Eye (tissue), 1 donor: ENCODE measurements at regions not wholly inside any gene's neighbourhood (a gene's known extent, or its start where the extent isn't known, plus 50 kb on each side); places are given as distances from the start of the nearest gene placed in this dataset.
A peak's percentile ranks its signal among the peaks of the same experiment; 100 is the strongest.
"Not testable (repeated sequence)": the region's sequence is repeated elsewhere in the genome, so short reads cannot be mapped to it uniquely, and the experiment has no call there.

ENCODE experiments used
- DNase-seq: peaks from one replicate; pipeline ENCODE4 v3.0.0-alpha.2; 2015

DNA sequence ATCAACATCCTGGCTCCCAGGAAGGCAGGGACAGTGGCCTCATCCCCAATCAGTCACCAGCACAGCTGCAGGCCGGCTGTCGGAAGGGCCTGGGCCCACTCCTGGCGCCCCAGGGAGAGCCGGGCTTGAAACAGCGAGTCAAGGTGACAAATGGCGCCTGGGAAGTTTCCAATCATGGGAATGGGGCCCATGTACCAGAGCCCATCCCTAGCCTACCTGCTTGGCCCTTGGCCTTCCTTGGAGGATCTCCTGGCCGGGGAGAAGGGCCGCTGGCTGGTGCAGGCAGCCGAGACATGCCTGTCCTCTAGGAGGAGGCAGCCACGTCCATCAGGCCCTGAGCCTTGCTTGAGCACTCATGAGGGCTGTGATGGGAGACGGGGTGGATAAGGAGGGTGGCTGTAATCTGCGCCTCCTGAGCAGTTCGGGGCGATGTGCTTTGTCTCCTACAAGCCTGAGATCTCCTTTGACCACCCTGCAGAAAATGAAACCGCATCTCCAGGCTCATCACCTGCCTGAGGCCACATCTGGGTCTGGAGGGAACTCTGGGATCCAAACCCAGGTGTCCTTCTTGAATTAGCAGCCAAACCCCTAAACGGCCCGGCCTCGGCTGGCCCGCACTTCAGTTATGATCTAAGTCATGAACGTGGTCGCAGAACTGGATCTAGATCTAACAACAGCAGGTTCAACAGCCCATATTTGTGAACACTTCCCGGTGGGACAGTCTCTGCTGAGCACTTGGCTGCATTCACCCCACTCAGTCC, 862.0 kb downstream of the TBC1D22A start:
- peak; percentile 18 for DNase-seq

DNA sequence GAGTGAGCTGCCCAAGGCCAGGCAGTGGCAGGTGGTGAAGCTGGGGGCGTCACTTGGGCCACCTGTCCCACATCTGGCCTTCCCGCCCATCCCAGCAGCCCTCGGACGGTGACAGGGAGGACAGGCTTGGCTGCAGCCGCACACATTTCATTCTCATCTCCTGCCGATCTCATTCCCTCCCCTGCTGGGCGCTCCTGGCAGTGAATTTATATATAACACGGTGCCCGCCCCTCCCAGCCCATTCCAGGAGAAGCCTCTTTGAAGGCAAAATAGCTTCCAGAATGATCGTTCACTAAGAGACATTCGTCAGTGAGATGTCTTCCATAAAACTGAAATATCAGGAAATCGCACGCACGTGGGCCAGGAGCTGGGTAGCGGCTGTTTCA, 861.3 kb downstream of the TBC1D22A start:
- peak; percentile 45 for DNase-seq

DNA sequence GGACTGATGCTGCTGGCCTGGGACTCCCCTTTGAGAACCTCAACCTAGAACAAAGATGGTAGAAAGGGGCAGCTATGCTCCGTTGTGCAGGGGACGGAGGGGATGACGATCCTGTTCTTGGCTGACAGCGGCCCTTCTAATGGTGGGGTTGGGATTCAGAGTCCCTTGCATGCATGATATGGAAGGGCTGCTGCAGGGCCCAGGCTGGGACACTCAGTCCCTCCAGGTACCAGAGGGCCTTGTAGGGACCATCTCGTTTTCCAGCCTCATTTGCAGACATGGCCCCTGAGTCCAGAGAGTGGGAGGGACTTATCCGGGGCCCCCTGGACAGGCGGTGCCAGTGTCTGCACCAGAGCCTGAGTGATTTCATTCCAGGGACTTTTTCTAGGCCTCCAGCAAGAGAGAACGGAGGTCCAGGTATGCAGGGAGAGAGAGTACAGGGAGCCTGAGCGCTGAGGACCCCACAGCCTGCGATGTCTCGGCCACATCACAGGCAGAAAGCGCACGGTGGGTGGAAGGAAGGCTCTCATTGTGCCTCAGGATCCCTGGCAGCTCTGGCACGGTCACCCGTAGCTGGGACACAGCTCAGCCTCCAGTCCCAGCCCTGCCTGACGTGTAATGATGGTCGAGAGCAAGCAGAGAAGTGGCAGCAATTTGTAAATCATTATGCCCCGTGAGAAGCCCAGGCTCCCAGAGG, 860.8 kb downstream of the TBC1D22A start:
- DNase-seq, result no peak

DNA sequence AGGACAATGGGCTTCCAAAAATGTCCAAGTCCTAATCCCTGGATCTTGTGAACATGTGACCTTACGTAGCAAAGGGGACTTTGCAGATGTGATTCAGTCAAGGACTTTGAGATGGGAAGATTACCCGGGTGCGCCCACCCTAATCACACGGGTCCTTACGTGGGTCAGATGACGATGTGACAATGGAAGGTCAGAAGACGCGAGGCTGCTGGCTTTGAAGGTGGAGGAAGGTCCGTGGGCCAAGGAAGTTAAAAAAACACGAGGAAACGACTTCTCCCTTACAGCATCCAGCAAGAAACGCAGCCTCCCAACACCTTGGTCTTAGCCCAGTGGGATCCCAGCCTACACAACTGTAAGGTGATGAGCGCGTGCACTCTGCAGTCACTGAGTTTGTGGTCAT, 860.1 kb downstream of the TBC1D22A start:
- no peak for DNase-seq

DNA sequence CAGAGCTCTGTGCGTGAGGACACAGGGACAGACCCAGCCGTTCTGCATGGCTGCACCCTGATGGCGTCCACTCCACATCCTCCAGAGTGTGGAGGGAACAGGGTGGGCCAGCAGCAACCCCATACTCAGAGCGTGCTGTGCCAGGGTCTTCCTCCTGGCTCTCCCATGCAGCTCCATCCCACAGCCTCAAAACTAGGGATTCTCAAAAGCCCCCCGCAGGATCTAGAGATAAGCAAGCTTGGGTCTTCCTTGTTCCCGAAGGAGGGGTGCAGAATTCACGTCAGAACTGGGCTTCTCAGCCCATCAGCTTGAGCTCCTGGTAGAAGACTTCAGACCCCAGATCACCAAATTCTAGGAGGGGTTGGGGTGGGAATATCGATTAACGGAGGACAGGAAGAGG, 858.8 kb downstream of the TBC1D22A start:
- no peak for DNase-seq

DNA sequence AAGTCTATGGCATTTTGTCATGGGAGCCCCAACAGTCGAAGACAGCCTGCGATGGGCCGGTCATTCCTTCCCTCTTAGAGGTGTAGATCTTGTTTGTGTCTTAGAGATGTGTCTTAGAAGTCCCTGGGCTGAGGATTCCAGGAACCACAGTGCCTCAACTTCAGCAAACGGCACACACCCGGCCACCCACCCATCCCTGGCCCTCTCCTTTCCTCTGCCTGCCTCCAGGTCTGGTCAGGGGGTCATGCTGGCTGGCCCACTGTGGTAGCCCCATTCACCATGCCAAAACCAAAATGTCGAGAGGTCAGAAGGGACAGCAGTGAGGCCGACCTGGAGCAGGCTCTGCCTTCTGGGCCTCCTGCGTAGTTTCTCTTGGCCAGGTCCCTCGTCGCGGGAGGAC, 857.9 kb downstream of the TBC1D22A start:
- DNase-seq, result no peak

DNA sequence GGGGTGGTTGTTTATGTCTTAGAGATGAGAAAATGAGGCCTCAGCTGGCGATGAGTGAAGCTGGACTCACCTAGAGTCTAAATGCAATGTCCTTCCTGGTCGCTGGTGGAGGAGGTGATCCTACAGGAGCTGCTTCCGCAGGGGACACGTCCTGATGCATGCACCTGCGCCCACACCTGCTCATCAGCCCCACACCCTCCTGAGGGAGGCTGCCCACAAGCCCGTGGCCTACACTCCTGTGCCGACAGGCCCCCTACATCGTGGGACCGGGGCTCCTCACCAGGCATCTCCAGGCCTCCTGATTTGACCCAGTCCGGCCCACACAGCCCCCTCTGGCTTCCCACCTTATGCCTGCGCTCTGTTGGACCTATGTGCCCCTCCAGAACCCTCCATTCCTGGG, 857.2 kb downstream of the TBC1D22A start:
- no peak for DNase-seq

DNA sequence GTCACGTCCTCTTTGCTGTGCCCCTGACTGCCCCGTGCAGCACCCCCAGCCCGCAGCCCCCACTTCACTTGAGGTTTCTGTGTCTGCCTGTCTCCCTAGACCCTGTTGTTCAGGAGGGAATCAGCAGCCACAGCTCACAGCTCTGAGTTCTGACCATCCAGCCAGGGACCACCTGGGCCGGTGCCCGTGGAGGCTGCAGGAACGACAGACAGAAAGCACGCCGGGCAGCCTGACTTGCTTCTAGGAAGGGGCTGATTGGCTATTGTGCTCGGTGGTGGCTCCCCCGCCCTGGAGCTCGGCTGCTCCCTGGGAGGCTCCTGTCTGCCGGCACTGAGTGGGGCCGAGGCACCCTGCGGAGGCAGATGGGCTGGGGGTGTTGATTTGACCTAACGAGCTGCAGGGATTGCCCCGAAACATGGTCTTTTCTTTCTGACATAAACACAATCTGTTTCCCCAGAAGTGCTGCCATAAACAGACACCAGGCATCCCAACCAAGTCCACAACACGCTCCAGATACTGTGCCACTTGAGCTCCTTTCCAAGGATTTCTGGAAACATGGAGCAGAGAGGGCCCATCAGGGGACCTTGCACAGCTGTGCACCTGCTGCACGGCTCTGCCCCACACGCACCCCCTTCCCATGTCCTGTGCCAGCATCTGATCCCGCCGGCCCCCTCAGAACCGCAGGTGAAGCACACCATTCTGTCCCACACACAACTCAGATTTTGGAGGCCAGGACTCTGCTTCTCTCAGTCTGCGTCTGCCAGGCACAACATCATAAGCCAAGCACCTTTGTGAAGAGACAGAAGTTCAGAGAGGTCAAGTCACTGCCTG, 855.9 kb downstream of the TBC1D22A start:
- peak; percentile 29 for DNase-seq

DNA sequence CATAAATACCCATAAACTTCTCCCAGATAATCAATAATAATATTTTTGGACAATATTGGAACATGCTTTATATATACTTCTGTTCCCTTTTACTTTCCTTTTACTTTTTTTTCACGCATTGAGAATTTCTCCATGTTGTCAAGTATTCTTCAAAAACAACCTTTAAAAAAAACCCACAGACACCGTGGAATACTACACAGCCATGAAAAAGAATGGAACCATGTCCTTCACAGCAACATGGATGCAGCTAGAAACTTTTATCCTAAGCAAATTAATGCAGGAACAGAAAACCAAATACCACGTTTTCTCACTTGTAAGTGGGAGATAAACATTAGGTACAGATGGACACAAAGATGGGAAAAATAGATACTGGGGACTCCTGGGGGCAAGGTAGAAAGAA, 854.7 kb downstream of the TBC1D22A start:
- no peak for DNase-seq

DNA sequence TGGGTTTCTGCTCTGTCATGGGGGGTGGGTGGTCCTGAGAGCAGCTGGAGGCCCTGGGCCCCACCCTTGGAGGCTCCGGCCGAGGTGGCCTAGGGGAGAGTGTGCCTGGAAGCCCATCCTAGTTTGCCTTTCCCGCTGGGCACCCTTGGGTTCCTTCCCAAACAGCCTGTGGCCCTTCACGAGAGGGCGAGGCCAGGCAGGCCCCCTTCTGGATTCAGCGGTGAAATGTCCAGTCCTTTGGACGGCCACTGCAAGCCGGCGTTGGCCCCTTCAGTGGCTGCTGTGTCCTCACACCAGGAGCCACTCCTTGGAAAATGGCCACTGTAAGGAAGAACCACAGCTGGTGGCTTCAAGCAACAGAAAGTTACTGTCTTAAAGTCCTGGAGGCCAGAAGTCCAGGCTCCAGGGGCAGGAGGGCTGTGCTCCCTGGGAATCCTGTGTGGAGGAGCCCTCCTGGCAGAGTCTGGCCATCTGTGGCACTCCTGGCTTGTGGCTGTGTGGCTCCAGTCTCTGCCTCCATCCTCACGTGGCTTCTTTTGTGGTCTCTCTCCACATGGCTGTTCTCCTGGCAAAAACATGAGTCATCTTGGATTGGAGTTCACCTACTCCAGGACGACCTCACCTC, 854.1 kb downstream of the TBC1D22A start:
- DNase-seq, result no peak

DNA sequence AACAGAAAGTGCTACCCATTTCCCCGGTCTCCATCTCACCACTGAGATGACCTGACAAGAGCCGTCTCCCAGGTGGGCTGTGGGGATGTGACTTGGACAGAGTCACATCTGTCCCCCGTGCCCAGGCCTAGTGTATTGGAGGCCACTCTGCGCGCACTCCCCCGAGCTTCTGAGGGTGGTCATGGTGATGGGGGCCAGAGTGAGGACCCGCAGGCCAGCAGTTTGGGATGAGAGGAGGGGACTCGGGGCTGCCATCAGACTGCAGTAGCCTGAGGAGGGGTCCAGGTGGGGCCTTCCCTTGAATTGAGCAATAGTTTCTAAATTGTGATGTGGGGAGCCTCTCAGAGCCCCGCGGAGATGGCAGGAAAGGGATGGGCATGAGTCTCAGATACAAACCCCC, 852.6 kb downstream of the TBC1D22A start:
- DNase-seq, result no peak

DNA sequence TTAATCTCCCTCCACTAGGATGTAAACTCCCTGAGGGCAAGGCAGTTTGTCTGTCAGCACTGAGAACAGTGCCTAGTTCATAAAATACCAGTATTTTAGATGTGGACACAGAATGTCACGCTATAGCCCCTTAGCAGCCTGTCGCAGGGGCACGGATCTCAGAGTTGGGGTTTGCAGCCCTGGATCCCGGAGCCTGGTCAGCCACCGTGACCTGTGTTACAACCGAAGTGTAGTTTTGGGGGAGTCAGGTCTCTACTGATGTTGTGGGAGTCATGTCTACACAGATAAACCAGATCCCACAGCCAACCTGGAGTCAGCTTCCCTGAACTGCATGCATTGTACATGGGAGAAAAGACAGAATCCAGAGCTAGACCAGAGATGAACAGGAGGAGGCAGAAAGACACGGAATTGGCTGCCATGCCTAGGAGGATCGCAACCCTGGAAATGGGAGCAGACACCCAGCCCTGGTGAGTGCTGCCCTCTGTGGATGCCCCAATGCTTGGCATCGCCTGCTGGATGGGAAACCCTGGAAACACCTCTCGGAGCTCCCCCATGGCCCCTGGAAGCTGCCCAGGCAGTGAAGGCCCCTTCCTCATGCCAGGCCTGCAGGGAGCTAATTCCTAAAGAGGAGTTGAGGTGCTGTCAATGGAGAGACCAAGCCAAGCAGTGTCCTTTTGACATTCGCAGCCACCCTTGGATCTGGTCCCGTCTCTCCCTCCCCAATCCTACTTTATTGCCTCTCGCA, 851.3 kb downstream of the TBC1D22A start:
- DNase-seq, result no peak

DNA sequence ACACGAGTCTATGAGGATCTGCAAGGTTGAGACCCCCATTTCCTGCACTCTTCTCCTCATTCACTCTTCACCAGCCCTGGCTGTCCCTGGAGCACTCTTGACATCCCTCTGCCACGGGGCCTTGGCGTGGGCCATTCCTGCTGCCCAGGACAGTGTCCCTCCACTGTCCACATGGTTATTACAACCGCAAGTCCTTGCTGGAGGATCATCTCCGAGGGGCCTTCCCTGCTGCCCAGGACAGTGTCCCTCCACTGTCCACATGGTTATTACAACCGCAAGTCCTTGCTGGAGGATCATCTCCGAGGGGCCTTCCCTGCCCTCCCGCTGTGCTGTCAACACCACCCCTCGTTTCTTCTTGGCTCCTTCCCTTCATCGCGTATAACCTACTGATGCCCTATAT, 850.7 kb downstream of the TBC1D22A start:
- DNase-seq, result not testable (repeated sequence)

DNA sequence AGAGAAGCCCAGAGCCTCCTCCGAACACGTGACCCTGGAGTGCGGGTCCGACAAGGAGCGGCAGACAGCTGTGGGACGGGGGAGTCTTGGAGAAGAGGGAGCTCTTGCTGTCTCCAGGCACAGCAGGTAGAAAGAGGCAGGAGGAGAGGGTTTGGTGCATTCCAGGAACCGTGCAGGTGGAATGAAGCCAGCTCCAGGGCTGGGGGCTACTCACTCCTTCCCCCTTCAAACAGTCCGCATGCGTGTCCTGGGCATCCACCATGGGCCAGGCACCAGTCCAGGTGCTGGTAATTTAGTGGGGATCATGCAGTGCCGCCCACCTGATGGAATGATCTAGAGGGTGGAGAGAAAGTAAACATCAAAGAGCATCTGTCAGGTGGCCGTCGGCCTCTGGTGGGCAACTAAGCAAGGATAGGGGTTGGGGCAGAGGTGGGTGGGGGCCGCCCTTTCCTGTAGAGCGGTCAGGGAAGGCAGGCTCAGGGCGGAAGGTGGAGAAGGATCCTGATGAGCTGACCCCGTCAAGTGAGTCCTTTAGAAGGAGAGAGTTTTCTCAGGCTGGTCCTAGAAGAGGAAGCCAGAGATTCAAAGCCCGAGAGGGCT, 850.0 kb downstream of the TBC1D22A start:
- DNase-seq, result peak; percentile 34

DNA sequence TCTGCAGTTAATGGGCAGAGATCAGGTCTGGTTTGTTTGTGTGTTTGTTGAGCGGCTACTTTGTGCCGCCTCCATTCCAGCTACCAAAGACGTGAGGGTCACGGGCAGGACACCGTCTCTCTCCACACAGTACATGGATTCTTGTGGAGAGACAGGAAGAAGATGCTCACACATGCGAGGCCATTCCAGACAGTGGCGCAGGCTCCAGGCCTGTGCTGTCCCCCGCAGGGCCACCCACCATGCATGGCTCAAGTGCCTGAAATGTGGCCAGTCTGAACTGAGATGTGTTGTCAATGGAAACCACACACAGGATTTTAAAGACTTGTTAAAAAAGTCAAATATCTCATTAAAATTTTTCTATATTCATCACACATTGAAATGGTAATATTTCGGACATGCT, 848.3 kb downstream of the TBC1D22A start:
- DNase-seq, result peak; percentile 41

DNA sequence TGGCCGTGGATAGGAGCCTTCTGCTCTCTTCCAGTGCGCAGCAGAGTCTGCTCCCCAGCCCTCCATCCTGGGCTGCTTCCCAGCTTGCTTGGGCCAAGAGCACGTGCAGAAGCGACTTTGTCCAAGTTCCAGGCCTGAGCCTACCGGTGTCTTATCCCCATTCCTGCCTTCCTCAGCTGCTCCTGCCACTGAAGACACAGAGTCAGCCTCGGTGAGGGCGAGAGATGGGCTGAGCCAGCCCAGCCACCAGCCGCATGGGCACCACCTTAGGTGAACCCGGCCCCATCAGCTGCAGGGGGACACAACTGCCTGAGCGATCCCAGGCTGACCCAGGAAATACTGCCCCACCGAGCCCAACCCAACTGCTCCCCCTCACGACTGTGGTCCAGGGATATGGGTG, 847.8 kb downstream of the TBC1D22A start:
- DNase-seq, result no peak

DNA sequence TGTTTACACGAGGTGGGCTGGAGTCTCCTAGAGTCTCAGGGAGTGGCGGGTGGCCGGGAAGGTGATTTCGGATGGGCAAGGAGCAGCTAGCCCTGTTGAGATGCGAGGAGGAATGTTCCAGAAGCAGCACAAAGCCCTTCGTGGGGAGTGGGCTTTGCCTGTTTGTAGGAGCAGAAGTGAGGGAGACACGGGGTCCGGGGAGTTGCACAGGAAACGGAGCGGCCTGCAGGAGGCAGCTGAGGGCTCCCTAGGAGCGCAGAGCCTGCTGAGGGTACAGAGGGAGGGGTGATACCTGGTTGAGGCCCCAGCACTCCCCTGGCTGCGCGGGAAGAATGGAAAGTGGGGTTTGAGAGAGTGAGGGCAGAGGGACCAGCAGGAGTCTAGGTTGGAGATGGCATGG, 847.2 kb downstream of the TBC1D22A start:
- no peak for DNase-seq

DNA sequence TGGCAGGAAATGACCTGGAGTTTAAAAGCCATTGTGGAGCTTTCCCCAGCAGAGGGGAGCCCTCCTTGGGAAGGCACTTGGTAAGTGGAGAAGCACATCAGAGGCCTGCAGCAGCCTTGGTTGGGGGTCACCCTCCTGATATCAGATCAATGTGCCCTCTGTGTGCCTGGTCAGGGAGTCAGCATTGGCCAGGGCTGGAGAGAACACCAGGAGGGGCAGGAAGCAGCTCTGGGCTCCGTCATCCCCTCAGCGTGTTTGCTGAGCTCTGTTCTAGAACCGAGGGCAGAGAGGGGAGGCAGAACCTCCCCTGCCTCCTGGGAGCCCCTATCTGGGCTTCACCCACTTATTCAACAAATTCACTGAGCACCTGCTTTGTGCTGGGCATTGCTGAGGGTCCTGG, 846.0 kb downstream of the TBC1D22A start:
- DNase-seq, result no peak

DNA sequence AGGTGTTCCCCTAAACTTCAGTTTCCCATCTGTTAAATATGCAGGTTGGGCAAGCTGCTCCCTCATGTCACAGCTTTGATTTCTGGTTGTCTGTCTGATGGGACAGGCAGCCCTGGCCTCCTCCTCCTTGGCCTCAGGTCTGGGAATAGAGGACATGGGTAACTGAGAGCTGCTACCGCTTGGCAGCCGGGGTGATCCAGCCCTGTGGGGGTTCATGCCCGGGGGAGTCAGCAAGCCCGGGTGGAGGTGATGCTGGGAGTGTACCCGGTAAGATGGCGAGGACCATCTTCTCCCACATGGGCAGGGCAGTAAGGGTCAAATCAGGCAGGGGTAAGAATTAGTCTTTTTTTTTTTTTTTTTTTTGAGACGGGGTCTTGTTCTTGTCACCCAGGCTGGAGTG, 845.0 kb downstream of the TBC1D22A start:
- no peak for DNase-seq

DNA sequence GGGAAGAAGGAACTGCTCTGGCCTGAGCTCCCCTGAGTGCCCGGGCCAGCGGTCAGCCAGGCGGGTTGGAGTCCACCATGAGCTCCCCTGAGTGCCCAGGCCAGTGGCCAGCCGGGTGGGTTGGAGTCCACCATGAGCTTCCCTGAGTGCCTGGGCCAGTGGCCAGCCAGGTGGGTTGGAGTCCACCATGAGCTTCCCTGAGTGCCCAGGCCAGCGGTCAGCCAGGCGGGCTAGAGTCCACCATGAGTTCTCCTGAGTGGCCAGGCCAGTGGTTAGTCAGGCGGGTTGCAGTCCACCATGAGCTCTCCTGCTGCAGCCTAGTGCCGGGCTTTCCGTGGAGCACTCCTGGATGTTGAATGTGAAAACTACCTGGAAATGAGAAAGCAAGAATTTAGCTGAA, 844.0 kb downstream of the TBC1D22A start:
- DNase-seq, result no peak

DNA sequence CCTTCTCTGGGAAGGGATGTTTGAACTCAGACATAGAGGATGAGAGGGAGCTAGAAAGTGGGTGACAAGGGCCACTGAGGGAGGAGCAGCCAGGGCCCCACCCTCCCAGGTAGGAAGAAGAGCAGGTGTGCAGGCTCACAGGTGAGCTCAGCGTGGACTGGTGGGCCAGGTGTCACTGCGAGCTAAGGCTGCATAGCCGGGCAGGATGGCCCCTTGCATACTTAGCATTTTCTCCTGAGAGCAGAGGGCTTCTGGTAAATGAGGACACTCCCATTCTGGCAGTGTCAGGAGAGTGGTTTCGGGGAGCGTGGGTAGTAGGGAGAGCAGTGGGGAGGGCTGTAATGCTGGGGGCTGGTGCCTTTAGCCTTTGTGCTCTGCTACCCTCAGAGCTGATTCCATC, 843.4 kb downstream of the TBC1D22A start:
- no peak for DNase-seq

DNA sequence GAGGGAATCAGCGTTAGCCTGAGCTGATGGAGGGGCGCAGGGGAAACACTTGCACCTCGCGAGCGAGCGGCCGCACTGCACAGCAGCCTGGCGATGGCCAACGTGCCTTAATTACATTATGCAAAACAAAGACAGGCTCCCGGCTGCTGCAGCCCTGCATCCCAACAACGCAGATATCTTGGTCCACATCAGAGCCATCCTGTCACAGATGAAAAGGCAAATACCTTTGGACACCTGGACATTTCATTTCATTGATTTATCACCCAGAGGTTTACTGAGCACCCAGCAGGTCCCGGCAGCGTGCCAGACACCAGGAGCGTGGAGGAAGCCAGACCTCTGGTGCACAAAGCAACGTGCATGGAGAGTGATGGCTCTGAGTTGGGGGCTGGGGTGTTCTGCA, 843.0 kb downstream of the TBC1D22A start:
- DNase-seq, result no peak
